HUES6 (cell line): ENCODE measurements at regions not wholly inside any gene's neighbourhood (a gene's known extent, or its start where the extent isn't known, plus 50 kb on each side); places are given as distances from the start of the nearest gene placed in this dataset.

Source experiments
- H3K27ac ChIP-seq: 2 replicates; pipeline ENCODE4 v1.7.0; 2013; ENCODE audit warnings: low read depth, mild to moderate bottlenecking, low read length, inconsistent platforms
- H3K27me3 ChIP-seq: 2 replicates; pipeline ENCODE4 v1.6.1; 2013; ENCODE audit warnings: low read length; ENCODE audit not compliant: control insufficient read depth, insufficient read depth
- H3K36me3 ChIP-seq: 2 replicates; pipeline ENCODE4 v1.6.1; 2013; ENCODE audit warnings: low read length; ENCODE audit not compliant: control insufficient read depth, insufficient read depth
- H3K4me1 ChIP-seq: 2 replicates; pipeline ENCODE4 v1.6.1; 2013; ENCODE audit warnings: low read length; ENCODE audit not compliant: control insufficient read depth, insufficient read depth
- H3K4me3 ChIP-seq: 2 replicates; pipeline ENCODE4 v1.5.1; 2013; ENCODE audit warnings: low read depth, low read length
- H3K9ac ChIP-seq: one replicate; pipeline ENCODE4 v1.6.1; 2013; ENCODE audit warnings: mild to moderate bottlenecking, low read length
- H3K9me3 ChIP-seq: 2 replicates; pipeline ENCODE4 v1.6.1; 2013; ENCODE audit warnings: low read depth, low read length; ENCODE audit not compliant: control insufficient read depth, insufficient read depth

DNA sequence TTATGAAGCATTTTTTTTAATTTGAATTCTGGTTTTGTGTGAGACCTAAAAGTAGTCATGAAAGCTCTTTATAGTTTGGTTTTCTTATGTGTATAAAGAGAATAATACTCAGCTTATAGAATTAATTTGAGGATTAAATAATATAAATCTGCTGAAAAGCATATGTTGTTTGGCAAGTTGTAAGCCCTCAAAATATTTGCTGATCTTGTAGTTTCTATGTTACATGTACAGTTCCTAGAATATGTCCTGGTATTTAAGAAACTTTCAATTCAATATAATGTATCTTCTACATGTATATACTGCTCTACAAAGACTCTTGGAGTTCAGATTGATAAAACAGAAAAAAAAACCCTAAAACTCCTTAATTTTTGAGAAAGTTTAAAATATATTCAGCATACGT is 605.5 kb upstream of the FAM98A start:
- H3K27me3 ChIP-seq = no peaks in the 10 kb centered on the region
- H3K36me3 ChIP-seq = no peaks in the 10 kb centered on the region
- no peaks in the 10 kb centered on the region for H3K4me1 ChIP-seq
- no peak overlapping the region for H3K9ac ChIP-seq
- H3K27ac ChIP-seq = no peak overlapping the region
- H3K4me3 ChIP-seq = no peak overlapping the region
- H3K9me3 ChIP-seq = peaks cover 24% of the 10 kb centered on the region

DNA sequence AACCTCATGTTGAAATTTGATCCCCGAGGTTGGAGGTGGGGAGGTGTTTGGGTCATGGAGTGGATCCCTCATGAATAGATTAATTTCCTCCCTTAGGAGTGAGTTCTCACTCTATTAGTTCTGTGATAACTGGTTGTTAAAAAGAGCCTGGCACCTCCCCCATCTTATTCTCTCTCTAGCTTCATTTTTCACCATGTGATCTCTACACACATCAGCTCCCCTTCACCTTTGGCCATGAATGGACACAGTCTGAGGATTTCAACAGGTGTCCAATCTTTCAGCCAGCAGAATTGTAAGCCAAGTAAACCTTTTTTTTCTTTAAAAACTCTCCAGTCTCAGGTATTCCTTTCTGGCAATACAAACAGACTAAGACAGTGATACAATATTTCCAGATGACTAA is 602.0 kb upstream of the FAM98A start:
- no peaks in the 10 kb centered on the region for H3K36me3 ChIP-seq
- no peak overlapping the region for H3K9ac ChIP-seq
- peaks cover 1% of the 10 kb centered on the region; the same call in 1 of the 2 replicates for H3K9me3 ChIP-seq
- no peaks in the 10 kb centered on the region for H3K27me3 ChIP-seq
- H3K27ac ChIP-seq = no peak overlapping the region
- H3K4me3 ChIP-seq = no peak overlapping the region
- H3K4me1 ChIP-seq = no peaks in the 10 kb centered on the region

DNA sequence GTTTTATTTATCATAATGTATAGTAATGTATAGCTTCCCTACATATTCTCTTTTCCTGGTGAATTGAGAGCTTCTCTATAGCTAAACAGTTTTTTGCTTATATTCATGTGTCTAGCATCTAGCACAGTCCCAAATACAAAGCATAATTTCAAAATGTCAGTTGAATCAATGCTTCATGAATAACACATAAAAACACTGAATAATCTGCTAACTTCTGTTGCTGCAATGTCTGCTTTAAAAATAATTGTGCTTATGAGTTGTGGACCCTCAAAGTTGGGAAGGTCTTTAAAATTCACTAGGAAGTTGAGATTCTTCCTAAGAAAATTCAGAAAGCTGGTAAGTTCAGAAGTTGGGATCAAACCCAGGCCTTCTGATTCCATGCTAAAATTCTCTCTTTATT is 600.9 kb upstream of the FAM98A start:
- Histone ChIP-seq H3K9ac (no peak overlapping the region), H3K4me3 (no peak overlapping the region), H3K27ac (no peak overlapping the region), H3K9me3 (no peaks in the 10 kb centered on the region), H3K4me1 (no peaks in the 10 kb centered on the region), H3K27me3 (no peaks in the 10 kb centered on the region), H3K36me3 (no peaks in the 10 kb centered on the region)

DNA sequence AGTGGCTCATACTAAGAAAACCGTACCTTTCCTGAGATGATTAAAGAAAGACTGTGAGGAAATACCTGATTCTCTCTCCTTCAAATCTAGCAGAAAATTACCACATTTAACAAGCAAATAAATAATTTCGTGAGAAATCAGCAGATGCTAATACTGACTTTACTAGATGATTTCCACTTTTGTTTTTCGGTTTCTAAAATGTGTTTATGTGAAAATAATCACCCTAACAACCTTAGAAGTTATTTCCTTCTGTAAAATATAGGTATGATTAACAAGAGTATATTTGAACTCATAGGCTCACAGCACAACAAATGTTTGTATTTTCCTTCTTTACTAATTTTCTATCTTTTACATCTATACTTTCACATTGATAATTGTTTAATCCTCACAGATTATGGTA is 594.1 kb upstream of the FAM98A start:
- Histone ChIP-seq H3K9ac (no peak overlapping the region), H3K27me3 (no peaks in the 10 kb centered on the region), H3K27ac (no peak overlapping the region), H3K4me1 (peaks cover 5% of the 10 kb centered on the region; the same call in 1 of the 2 replicates), H3K36me3 (no peaks in the 10 kb centered on the region), H3K4me3 (no peak overlapping the region), H3K9me3 (no peaks in the 10 kb centered on the region)

DNA sequence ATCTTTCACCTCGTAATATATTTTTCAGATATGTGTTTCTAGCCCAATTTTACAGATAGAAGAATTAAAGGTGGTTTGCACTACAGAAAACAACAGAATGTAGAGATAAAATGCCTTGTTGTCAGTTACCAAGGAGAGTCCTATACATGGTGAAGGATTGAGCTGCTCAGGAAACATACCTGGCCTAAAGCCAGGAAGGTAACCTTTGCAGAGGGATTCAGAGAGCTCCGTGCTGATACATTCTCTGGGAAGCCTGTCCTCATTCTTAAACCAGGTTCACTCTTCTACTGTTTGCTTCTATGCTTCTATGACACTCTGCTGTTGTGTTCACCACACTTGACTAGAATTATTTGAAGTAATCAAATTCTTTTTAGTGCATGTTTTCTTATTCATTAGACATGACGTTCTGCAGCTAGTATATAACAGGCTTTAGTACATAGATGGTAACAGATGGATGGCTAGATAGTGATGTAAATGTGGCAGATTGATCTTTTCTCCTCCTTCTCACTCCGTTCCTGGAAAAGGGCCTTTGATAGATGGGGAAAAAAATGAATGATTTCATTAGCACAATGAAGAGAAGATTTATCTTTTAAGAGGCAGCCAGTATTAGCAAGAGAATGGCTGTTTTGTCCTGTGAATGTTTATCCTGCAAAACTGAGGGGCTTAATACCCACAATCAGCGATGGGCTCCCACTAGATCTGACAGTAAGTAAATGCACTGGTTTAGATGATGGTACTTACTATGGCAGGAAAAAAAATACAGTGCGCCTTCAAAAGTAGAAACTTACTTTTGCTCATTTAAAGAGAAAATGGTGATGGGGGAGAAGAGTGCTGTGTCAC is 589.6 kb upstream of the FAM98A start:
- no peak overlapping the region for H3K9ac ChIP-seq
- H3K27me3 ChIP-seq = no peaks in the 10 kb centered on the region
- H3K4me1 ChIP-seq = peaks cover 5% of the 10 kb centered on the region; the same call in 1 of the 2 replicates
- no peaks in the 10 kb centered on the region for H3K36me3 ChIP-seq
- no peak overlapping the region for H3K4me3 ChIP-seq
- no peak overlapping the region for H3K27ac ChIP-seq
- H3K9me3 ChIP-seq = no peaks in the 10 kb centered on the region

DNA sequence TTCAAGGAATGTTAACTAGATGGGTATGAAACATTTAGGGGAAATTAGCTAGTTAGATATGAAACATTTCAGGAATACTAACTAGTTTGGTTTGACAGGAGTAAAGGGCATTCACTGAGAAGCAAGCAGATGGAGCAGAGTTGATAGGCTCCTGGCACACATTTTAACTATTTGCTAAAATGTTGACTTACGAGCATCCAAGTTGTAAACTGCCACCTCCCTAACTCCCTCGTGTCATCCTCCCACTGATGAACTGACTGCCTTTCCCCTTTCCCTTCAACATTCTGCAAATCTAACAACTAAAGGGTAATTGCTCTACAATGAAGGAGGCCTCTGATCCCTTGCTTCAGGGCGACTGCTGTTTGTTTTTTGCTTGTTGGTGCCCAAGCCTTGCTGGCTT is 580.4 kb upstream of the FAM98A start:
- Histone ChIP-seq H3K4me1 (no peaks in the 10 kb centered on the region), H3K4me3 (no peak overlapping the region)

DNA sequence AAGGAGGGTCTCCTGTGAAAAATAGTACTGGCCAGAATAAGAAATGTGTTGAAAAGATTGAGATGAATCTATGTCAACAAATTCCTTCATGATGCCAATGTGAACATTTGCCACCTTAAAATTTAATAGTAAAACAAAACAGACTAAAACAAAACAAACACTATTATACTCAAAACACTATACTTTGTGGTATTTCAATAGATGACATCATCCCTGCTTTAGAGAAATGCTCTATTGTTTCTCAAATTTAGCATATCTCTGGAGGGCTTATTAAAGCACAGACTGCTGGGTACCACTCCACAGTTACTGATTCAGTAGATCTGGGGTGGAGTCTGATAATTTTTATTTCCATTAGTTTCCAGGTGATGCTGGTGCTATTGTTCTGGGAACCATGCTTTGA is 579.4 kb upstream of the FAM98A start:
- Histone ChIP-seq H3K9me3 (no peaks in the 10 kb centered on the region), H3K27me3 (no peaks in the 10 kb centered on the region), H3K4me3 (no peak overlapping the region), H3K36me3 (no peaks in the 10 kb centered on the region), H3K4me1 (no peaks in the 10 kb centered on the region), H3K27ac (no peak overlapping the region), H3K9ac (no peak overlapping the region)

More for the DNA sequence above, 580.4 kb upstream of the FAM98A start:
- H3K36me3 ChIP-seq = no peaks in the 10 kb centered on the region
- H3K9me3 ChIP-seq = no peaks in the 10 kb centered on the region
- H3K9ac ChIP-seq = no peak overlapping the region
- no peak overlapping the region for H3K27ac ChIP-seq
- no peaks in the 10 kb centered on the region for H3K27me3 ChIP-seq

DNA sequence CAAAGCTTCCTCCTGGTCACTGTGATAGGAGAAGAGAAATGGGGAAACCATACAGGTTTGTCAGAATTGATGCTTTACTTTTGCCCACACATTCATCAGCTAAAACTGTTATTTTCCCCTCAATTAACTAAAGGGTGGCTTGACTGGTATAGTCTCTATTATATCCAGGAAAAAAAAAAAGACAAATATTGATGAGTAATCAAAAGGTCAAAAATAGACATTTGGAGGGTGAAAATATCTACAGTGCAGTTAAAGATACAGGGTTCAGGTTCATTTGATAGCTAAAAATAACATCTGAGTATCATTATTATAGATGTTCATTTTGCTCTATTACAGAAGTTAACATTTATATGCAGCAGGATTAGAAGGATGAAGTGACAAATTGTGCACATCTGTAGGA is 577.6 kb upstream of the FAM98A start:
- H3K27ac ChIP-seq = no peak overlapping the region
- H3K27me3 ChIP-seq = no peaks in the 10 kb centered on the region
- no peaks in the 10 kb centered on the region for H3K4me1 ChIP-seq
- no peak overlapping the region for H3K9ac ChIP-seq
- no peaks in the 10 kb centered on the region for H3K36me3 ChIP-seq
- peaks cover 4% of the 10 kb centered on the region for H3K9me3 ChIP-seq
- no peak overlapping the region for H3K4me3 ChIP-seq

DNA sequence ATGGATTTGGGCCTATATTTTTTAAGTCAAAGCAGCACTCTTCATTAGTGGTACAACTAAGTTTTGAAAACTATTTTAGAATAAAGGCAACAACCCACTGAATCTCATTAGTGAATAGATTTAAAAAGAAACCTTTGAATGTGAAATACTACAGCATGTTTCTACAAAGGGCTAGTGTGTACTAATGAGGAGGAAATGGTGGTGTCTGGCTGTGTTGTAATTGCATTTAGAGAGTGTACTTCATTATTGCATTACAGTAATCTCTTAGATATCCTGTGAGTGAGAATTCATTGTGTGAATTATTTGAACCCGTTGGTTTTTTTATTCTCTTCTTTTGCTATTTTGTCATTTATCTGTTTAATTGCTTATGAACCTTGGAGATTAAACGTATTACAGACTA is 575.4 kb upstream of the FAM98A start:
- H3K9ac ChIP-seq = no peak overlapping the region

DNA sequence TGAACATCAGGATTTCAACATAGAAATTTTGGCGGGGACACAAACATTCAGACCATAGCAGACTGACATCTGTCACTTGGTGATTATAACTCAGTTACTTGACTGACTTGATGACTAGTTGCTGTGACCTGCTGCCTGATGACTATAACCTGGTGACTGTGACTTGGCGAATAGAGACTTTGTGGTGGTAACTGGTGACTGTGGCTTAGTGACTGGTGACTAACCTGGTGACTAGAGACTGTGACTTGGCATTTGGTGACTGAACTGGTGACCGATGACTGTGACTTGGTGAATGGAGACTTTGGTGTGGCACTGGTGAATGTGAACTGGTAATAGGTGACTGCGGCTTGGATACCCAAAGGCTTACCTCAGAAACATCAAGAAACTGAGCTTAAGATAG is 563.1 kb upstream of the FAM98A start:
- Histone ChIP-seq H3K9me3 (no peaks in the 10 kb centered on the region), H3K36me3 (no peaks in the 10 kb centered on the region), H3K4me3 (no peak overlapping the region), H3K27me3 (no peaks in the 10 kb centered on the region), H3K9ac (no peak overlapping the region), H3K4me1 (no peaks in the 10 kb centered on the region), H3K27ac (no peak overlapping the region)

More for the DNA sequence above, 575.4 kb upstream of the FAM98A start:
- H3K27ac ChIP-seq = no peak overlapping the region
- H3K36me3 ChIP-seq = no peaks in the 10 kb centered on the region
- no peaks in the 10 kb centered on the region for H3K27me3 ChIP-seq
- H3K4me1 ChIP-seq = no peaks in the 10 kb centered on the region
- no peak overlapping the region for H3K4me3 ChIP-seq
- peaks cover 5% of the 10 kb centered on the region for H3K9me3 ChIP-seq

DNA sequence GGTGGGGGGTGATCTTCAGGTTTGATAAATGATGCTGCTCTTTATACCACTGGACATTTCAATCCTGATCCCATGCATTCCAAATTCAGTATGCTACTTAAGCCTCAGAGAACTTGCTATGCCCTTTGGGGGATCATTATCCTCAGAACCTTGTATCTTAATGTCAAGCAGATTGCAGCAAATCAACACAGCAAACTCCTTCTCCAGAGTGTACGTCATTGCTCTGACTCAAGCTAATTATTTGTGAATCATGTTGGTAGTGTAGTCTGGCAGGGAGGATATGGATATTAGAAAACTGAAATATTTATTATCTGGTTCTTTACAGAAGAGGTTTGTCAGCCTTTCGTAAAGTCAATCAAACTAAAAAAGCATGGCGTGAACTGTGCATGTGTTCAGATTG is 562.5 kb upstream of the FAM98A start:
- Histone ChIP-seq H3K9ac (no peak overlapping the region), H3K27ac (no peak overlapping the region)

More for the DNA sequence above, 562.5 kb upstream of the FAM98A start:
- Histone ChIP-seq H3K4me1 (no peaks in the 10 kb centered on the region), H3K27me3 (no peaks in the 10 kb centered on the region), H3K9me3 (no peaks in the 10 kb centered on the region), H3K4me3 (no peak overlapping the region), H3K36me3 (no peaks in the 10 kb centered on the region)
